PC-9 (cell line): ENCODE measurements at regions not wholly inside any gene's neighbourhood (a gene's known extent, or its start where the extent isn't known, plus 50 kb on each side); places are given as distances from the start of the nearest gene placed in this dataset.
A peak's percentile ranks its signal among the peaks of the same experiment; 100 is the strongest.

Experiments used
- EZH2 ChIP-seq: fragments of 200-600 bp; sonication (generic); IDR thresholded peaks from 2 replicates; pipeline ENCODE4 v1.8.0; 2017; ENCODE audit warnings: antibody characterized with exemption, low read depth
- TF ChIP-seq, protein P1 (sequence below): fragments of 200-600 bp; sonication (generic); conservative IDR thresholded peaks from 2 replicates; pipeline ENCODE4 v1.6.1; 2017; ENCODE audit warnings: mixed run types, antibody characterized with exemption, mild to moderate bottlenecking, moderate library complexity

GRCh38 chr11:36818410-36818809, 220.4 kb upstream of the RAG2 start:
- TF ChIP-seq, protein P1, sequence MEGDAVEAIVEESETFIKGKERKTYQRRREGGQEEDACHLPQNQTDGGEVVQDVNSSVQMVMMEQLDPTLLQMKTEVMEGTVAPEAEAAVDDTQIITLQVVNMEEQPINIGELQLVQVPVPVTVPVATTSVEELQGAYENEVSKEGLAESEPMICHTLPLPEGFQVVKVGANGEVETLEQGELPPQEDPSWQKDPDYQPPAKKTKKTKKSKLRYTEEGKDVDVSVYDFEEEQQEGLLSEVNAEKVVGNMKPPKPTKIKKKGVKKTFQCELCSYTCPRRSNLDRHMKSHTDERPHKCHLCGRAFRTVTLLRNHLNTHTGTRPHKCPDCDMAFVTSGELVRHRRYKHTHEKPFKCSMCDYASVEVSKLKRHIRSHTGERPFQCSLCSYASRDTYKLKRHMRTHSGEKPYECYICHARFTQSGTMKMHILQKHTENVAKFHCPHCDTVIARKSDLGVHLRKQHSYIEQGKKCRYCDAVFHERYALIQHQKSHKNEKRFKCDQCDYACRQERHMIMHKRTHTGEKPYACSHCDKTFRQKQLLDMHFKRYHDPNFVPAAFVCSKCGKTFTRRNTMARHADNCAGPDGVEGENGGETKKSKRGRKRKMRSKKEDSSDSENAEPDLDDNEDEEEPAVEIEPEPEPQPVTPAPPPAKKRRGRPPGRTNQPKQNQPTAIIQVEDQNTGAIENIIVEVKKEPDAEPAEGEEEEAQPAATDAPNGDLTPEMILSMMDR, result peak; percentile 56; the same call in 1 of the 2 replicates
- TF ChIP-seq EZH2, result no peak
